IPS-18c (cell line): ENCODE measurements at regions not wholly inside any gene's neighbourhood (a gene's known extent, or its start where the extent isn't known, plus 50 kb on each side); places are given as distances from the start of the nearest gene placed in this dataset.

ENCODE experiments used
- H3K4me3 ChIP-seq: 2 replicates; pipeline ENCODE4 v1.7.0; 2013; ENCODE audit warnings: low read depth, mild to moderate bottlenecking, low read length, moderate library complexity; ENCODE audit not compliant: insufficient read depth
- H3K9me3 ChIP-seq: one replicate; pipeline ENCODE4 v1.6.1; 2013; ENCODE audit warnings: mild to moderate bottlenecking, low read length, moderate library complexity; ENCODE audit not compliant: control insufficient read depth, insufficient read depth

DNA sequence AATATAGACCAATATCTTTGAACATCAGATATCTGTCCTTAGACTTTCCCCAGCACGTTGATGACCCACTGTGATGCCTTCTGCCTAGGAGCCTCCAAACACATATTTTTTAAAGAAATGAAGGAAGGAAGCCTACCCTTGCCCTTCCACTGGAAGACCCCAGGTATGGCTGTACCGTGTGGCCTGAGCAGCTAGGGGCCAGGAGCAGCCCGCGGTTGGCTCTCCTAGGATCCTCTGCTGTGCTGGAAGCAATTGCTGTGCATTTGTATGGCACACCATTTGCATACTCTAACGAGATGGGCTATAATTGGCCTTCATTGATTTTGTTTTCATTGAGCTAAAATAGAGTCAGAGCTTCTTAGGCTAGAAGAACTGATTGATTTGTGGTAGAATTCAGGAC, 128.8 kb downstream of the GPAT3 start:
- peaks cover 2% of the 10 kb centered on the region for H3K9me3 ChIP-seq

DNA sequence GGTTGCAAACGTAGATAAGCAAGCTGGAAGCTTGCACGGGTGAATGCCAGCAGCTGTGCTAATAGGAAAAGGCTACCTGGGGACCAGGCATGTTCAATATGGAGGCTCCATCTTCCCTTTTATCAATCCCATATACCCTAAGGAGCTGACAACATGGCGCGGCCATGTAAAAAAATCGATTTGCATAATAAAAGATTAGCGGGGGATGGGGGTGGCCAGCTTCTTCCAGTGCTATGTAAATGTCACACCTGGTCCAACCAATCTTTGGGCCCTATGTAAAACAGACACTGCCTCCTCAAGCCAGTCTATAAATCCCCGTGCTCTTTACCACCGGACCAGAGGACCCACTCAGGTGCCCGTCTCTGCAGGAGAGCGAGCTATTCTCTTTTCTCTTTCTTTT, 128.2 kb downstream of the GPAT3 start:
- Histone ChIP-seq H3K4me3 (no peak overlapping the region), H3K9me3 (peaks cover under 1% of the 10 kb centered on the region)

More for the DNA sequence above, 128.8 kb downstream of the GPAT3 start:
- H3K4me3 ChIP-seq, result no peak overlapping the region

DNA sequence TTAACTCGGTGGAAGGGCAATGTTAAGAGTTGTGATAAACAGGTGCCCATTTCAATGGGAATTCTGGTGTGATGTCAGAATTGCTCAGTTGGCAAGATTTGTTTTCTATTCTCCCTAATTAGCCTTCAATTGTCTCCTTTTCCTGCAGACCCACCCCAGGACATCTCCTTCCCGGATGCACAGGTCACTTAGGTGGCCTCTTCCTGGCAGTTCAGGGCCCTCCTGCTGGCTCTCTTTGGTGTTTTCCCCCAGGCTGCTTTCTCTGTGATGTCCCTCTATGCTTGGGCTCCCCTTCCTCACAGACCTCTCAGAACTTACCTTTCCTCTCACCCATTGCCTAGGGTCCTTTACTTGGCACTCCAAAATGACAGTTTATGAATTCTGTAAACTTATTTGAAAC, 126.3 kb downstream of the GPAT3 start:
- no peak overlapping the region for H3K4me3 ChIP-seq
- no peaks in the 10 kb centered on the region for H3K9me3 ChIP-seq

DNA sequence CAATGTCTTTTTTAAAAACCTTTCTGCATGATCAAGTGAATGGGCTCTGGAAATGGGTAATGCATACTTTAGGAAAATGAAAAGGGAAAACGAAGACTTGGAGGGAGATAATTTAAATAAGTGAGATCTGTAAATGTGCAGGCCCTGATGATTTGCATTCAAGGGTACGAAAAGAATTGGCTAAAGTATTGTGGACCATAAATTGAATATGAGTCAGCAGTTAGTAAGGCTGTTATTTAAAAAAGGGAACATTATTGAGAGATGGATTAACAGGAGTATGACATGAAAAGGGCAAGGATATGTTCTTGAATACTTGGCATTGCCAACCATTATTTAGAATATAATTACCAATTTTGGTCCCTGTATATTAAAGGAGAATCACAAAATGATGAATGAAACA, 125.5 kb downstream of the GPAT3 start:
- Histone ChIP-seq H3K9me3 (no peaks in the 10 kb centered on the region), H3K4me3 (no peak overlapping the region)

DNA sequence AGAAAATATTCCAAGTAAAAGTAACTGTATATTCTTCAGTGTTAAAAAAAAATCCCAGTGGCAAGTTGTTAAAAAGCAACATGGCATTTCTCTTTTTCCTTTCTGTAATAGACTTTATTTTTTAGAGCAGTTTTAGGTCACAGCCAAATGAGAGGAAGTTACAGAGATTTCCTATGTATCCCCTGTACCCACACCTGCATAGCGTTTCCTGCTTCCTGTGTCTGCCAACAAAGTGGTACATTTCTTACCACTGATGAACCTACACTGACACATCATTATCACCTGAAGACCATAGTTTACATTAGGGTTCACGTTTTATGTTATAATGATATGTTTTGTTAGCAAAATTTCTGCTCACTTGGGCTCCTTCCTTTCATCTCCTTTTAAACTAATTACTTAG, 124.7 kb downstream of the GPAT3 start:
- Histone ChIP-seq H3K9me3 (no peaks in the 10 kb centered on the region), H3K4me3 (no peak overlapping the region)

DNA sequence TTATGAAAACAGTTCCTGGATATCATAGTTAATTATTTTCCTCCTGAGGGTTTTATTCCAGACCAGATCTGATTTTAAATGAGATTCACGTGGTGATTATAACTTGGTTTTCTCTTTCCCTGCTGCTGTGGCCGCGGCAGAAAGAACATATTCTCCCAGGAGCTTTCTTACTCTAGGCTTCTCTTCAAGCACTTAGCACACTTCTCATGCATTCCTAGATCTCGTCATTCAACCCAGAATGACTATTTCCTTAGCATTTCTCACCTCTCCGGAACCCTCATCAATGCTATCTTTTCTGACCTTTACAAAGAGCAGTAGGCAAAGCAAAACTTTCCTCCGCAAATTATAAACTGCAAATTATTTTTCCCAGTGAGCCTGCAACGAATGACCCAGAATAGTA, 122.9 kb downstream of the GPAT3 start:
- H3K9me3 ChIP-seq, result no peaks in the 10 kb centered on the region
- H3K4me3 ChIP-seq, result no peak overlapping the region

DNA sequence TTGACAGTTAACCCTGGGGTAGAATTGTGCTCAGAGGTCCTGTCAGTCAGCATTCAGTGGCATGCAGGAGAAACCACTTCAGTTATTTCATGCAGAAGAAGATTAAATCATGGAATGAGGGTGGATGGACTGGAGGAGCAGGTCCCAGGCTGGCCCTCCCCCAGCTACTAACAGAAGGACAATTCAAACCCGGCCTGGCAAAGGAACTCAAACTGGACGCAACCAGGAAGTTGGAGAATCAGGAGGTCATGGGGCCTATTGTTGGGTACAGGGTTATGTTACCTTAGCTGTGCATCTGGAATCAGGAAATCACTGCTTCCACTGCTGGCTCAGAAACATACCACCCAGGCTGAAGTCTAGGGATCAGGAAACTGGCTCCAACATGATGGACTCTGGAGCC, 121.4 kb downstream of the GPAT3 start:
- Histone ChIP-seq H3K4me3 (no peak overlapping the region), H3K9me3 (no peaks in the 10 kb centered on the region)
